ENCODE measurements at regions not wholly inside any gene's neighbourhood (a gene's known extent, or its start where the extent isn't known, plus 50 kb on each side); places are given as distances from the start of the nearest gene placed in this dataset.

- DNase-seq = no peak
Observed at GRCh38 chr1:30280572-30280971, 442.8 kb downstream of the MATN1 start.

- DNase-seq = no peak
Observed at GRCh38 chr1:30277911-30278310, 445.5 kb downstream of the MATN1 start.

- no peak for DNase-seq
Observed at GRCh38 chr1:30277415-30277814, 446.0 kb downstream of the MATN1 start.

GRCh38 chr1:30275926-30276764 is 447.2 kb downstream of the MATN1 start:
- no peak for DNase-seq

- DNase-seq = no peak
Observed at GRCh38 chr1:30274976-30275621, 448.3 kb downstream of the MATN1 start.

- DNase-seq = no peak
Observed at GRCh38 chr1:30274173-30274970, 449.0 kb downstream of the MATN1 start.

- no peak for DNase-seq
Observed at GRCh38 chr1:30273456-30273855, 449.9 kb downstream of the MATN1 start.

- no peak for DNase-seq
Observed at GRCh38 chr1:30273021-30273325, 450.4 kb downstream of the MATN1 start.

GRCh38 chr1:30272277-30273020 is 450.9 kb downstream of the MATN1 start:
- DNase-seq = no peak

GRCh38 chr1:30271401-30272276 is 451.7 kb downstream of the MATN1 start:
- DNase-seq = no peak

GRCh38 chr1:30270461-30270860 is 452.9 kb downstream of the MATN1 start:
- no peak for DNase-seq

- DNase-seq = no peak
Observed at GRCh38 chr1:30268923-30269666, 454.3 kb downstream of the MATN1 start.

- no peak for DNase-seq
Observed at GRCh38 chr1:30267856-30268255, 455.5 kb downstream of the MATN1 start.

- no peak for DNase-seq
Observed at GRCh38 chr1:30267046-30267445, 456.3 kb downstream of the MATN1 start.

- DNase-seq = no peak
Observed at GRCh38 chr1:30265127-30266070, 458.0 kb downstream of the MATN1 start.

GRCh38 chr1:30264672-30265025 is 458.7 kb downstream of the MATN1 start:
- DNase-seq = no peak

GRCh38 chr1:30263888-30264671 is 459.3 kb downstream of the MATN1 start:
- no peak for DNase-seq

GRCh38 chr1:30263405-30263804 is 460.0 kb downstream of the MATN1 start:
- DNase-seq = no peak

GRCh38 chr1:30262158-30262557 is 461.2 kb downstream of the MATN1 start:
- DNase-seq = no peak

All from NCI-H187 (cell line).